Natural killer cell (primary cell): ENCODE measurements at regions not wholly inside any gene's neighbourhood (a gene's known extent, or its start where the extent isn't known, plus 50 kb on each side); places are given as distances from the start of the nearest gene placed in this dataset.

Experiments used
- ATAC-seq, 3 donors: fragments of 150-1000 bp in 2 of 3; fragments of 200-7000 bp in 1 of 3; cut with Tn5 transposase; 1 replicate in 1 of 3; 2 replicates in 2 of 3; pipeline ENCODE4 v1.10.0; 2021; ENCODE audit warnings: mild to moderate bottlenecking in 2 of 3, moderate library complexity in 2 of 3
- DNase-seq, 2 donors: peaks; one replicate each; pipeline versions ENCODE4 v3.0.0 to v3.0.0-alpha.2; 2013 to 2021; ENCODE audit warnings: mixed read lengths in 1 of 2
- H3K27ac ChIP-seq: one replicate; pipeline ENCODE4 v1.5.1; 2013; ENCODE audit warnings: mild to moderate bottlenecking, low read length
- H3K27me3 ChIP-seq: one replicate; pipeline ENCODE4 v1.6.1; 2013; ENCODE audit warnings: low read length; ENCODE audit not compliant: control insufficient read depth, insufficient read depth
- H3K36me3 ChIP-seq: one replicate; pipeline ENCODE4 v1.6.1; 2013; ENCODE audit warnings: low read length; ENCODE audit not compliant: control insufficient read depth, insufficient read depth
- H3K4me1 ChIP-seq: one replicate; pipeline ENCODE4 v1.6.1; 2013; ENCODE audit warnings: low read length; ENCODE audit not compliant: control insufficient read depth, insufficient read depth
- H3K4me3 ChIP-seq: one replicate; pipeline ENCODE4 v1.5.1; 2013; ENCODE audit warnings: low read length
- H3K9me3 ChIP-seq: one replicate; pipeline ENCODE4 v1.6.1; 2013; ENCODE audit warnings: low read length; ENCODE audit not compliant: control insufficient read depth, insufficient read depth
- H3K27ac Mint-ChIP-seq, 2 donors: one replicate each; pipeline ENCODE4 v1.8.0; 2022; ENCODE audit warnings: mild to moderate bottlenecking in 2 of 2, mixed read lengths in 2 of 2, moderate library complexity in 1 of 2
- H3K27me3 Mint-ChIP-seq, 2 donors: one replicate each; pipeline ENCODE4 v1.8.0; 2022; ENCODE audit warnings: low read depth in 2 of 2, mixed read lengths in 2 of 2
- H3K36me3 Mint-ChIP-seq: one replicate; pipeline ENCODE4 v1.8.0; 2022; ENCODE audit warnings: mixed read lengths
- H3K4me1 Mint-ChIP-seq, 2 donors: one replicate each; pipeline ENCODE4 v1.8.0; 2022; ENCODE audit warnings: mixed read lengths in 2 of 2
- H3K4me3 Mint-ChIP-seq: one replicate; pipeline ENCODE4 v1.8.0; 2022; ENCODE audit warnings: mild to moderate bottlenecking, moderate library complexity, mixed read lengths
- H3K9me3 Mint-ChIP-seq, 2 donors: one replicate each; pipeline ENCODE4 v1.8.0; 2022; ENCODE audit warnings: mixed read lengths in 2 of 2
- CTCF ChIP-seq: fragments of 200-600 bp; IDR thresholded peaks from one replicate; pipeline ENCODE4 v1.8.0; 2022; ENCODE audit warnings: antibody characterized with exemption
- WGBS: methylation state at CpG from one replicate; pipeline ENCODE4 v1.1.7; 2013; ENCODE audit warnings: missing lambda C conversion rate; ENCODE audit not compliant: insufficient coverage; 5-methylcytosine and 5-hydroxymethylcytosine counted together
- intact Hi-C: fragments of 100-400 bp; cut with micrococcal nuclease; formaldehyde crosslinking; loops from one replicate; pipeline ENCODE4 v1.14.2; 2022

GRCh38 chr3:170765419-170766078 is 104.4 kb downstream of the RPL22L1 start:
- DNase-seq (no peak), ATAC-seq (no peak)
- Mint-ChIP-seq H3K36me3 (no peaks in the 10 kb centered on the region), H3K27ac (no peak overlapping the region), H3K9me3 (no peaks in the 10 kb centered on the region), H3K27me3 (no peaks in the 10 kb centered on the region), H3K4me3 (no peak overlapping the region), H3K4me1 (peaks cover 35 to 39% of the 10 kb centered on the region in 2 donors)
- intact Hi-C loops: no loop called here
- Histone ChIP-seq H3K27me3 (no peaks in the 10 kb centered on the region), H3K9me3 (no peaks in the 10 kb centered on the region), H3K4me1 (peaks cover 24% of the 10 kb centered on the region), H3K4me3 (no peak overlapping the region), H3K36me3 (no peaks in the 10 kb centered on the region), H3K27ac (no peak overlapping the region)
- TF ChIP-seq CTCF: no peak
- WGBS: 85% methylated on average over 4 of the region's 4 CpGs

GRCh38 chr3:170764017-170764416 is 106.0 kb downstream of the RPL22L1 start:
- WGBS: no CpG with 5 or more reads among the region's 1 CpG
- intact Hi-C loops: no loop called here
- TF ChIP-seq CTCF: no peak
- no peaks in the 10 kb centered on the region for H3K9me3 ChIP-seq
- no peak overlapping the region for H3K27ac ChIP-seq
- Mint-ChIP-seq H3K4me3 (no peak overlapping the region), H3K4me1 (peaks cover 32 to 37% of the 10 kb centered on the region in 2 donors), H3K9me3 (no peaks in the 10 kb centered on the region), H3K27me3 (no peaks in the 10 kb centered on the region), H3K27ac (no peak overlapping the region), H3K36me3 (no peaks in the 10 kb centered on the region)
- no peaks in the 10 kb centered on the region for H3K27me3 ChIP-seq
- no peak overlapping the region for H3K4me3 ChIP-seq
- DNase-seq: no peak
- peaks cover 20% of the 10 kb centered on the region for H3K4me1 ChIP-seq
- no peak for ATAC-seq
- H3K36me3 ChIP-seq: no peaks in the 10 kb centered on the region

DNA sequence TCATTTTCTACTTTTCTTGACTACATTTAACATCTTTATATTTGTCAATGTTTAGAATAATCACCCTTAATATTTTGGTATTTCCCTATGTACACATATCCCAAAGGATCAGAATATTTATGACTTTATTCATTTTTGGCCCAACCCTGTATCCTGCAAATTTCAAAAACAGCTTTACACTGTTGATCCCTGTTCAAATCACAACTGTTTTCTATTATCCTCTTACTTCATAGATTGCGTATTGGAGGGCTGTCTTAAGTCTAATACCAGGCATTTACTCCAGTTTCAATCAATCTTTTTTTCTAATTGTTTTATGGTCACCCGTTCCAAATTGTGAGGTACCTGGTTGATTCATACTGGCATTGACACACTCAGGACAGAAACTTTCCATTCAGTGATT is 107.9 kb downstream of the RPL22L1 start:
- Histone ChIP-seq H3K27ac (no peak overlapping the region), H3K4me3 (no peak overlapping the region), H3K4me1 (peaks cover 3% of the 10 kb centered on the region), H3K9me3 (no peaks in the 10 kb centered on the region), H3K36me3 (no peaks in the 10 kb centered on the region), H3K27me3 (no peaks in the 10 kb centered on the region)
- H3K27me3 Mint-ChIP-seq: peaks cover 0 to 3% of the 10 kb centered on the region in 2 donors
- H3K36me3 Mint-ChIP-seq: no peaks in the 10 kb centered on the region
- H3K4me1 Mint-ChIP-seq: peaks cover 13 to 17% of the 10 kb centered on the region in 2 donors
- ATAC-seq (no peak), DNase-seq (no peak)
- intact Hi-C loops: no loop called here
- no peak for TF ChIP-seq CTCF
- 71% methylated on average over 2 of the region's 2 CpGs for WGBS
- no peak overlapping the region for H3K27ac Mint-ChIP-seq
- no peaks in the 10 kb centered on the region for H3K9me3 Mint-ChIP-seq
- H3K4me3 Mint-ChIP-seq: no peak overlapping the region

DNA sequence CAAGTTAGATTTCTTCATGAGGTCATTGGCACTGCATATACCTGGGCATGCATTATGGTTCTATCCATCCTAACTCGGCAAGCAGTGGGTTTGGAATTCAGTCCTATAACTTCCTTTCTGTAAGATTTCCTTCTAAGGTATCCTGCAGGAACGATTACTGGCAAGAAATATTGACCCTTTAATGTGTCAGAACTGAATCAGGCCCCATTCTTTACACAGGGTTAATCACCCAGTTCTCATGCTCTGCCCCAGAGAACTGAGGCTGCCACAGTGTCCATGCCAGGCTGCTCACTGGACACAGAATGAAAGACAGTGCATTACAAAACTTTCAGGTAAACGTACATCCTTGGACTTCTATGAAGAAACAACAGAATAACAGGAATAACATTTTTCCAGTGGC is 108.9 kb downstream of the RPL22L1 start:
- no peak for ATAC-seq
- no peak for DNase-seq
- TF ChIP-seq CTCF: no peak
- H3K4me3 ChIP-seq: no peak overlapping the region
- H3K4me1 Mint-ChIP-seq: peaks cover 3 to 8% of the 10 kb centered on the region in 2 donors
- no peaks in the 10 kb centered on the region for H3K27me3 ChIP-seq
- H3K27me3 Mint-ChIP-seq: peaks cover 0 to 4% of the 10 kb centered on the region in 2 donors
- no peaks in the 10 kb centered on the region for H3K36me3 ChIP-seq
- H3K9me3 Mint-ChIP-seq: no peaks in the 10 kb centered on the region
- no peak overlapping the region for H3K27ac ChIP-seq
- no peak overlapping the region for H3K4me3 Mint-ChIP-seq
- intact Hi-C loops: no loop called here
- H3K9me3 ChIP-seq: no peaks in the 10 kb centered on the region
- H3K36me3 Mint-ChIP-seq: no peaks in the 10 kb centered on the region
- no peaks in the 10 kb centered on the region for H3K4me1 ChIP-seq
- H3K27ac Mint-ChIP-seq: no peak overlapping the region
- 64% methylated on average over 3 of the region's 3 CpGs for WGBS
